A549 (cell line): ENCODE measurements at regions not wholly inside any gene's neighbourhood (a gene's known extent, or its start where the extent isn't known, plus 50 kb on each side); places are given as distances from the start of the nearest gene placed in this dataset.

Experiments
- ATAC-seq, 2 experiments: fragments of 200-7000 bp in 1 of 2; fragments of >200 bp in 1 of 2; cut with Nextera tagmentation in 1 of 2; cut with Tn5 transposase in 1 of 2; 3 replicates each; pipeline versions ENCODE4 v1.8.0 to v1.9.1; 2018 to 2020; ENCODE audit warnings: mild to moderate bottlenecking in 1 of 2, moderate library complexity in 1 of 2
- CTCF ChIA-PET: fragments of 300-600 bp; sonication (Branson Sonifier 250); formaldehyde crosslinking; extraction: SDS; loops from one replicate; lab custom pipeline; 2021; ENCODE audit warnings: antibody characterized with exemption, inconsistent platforms; lab: Yijun Ruan, JAX
- POLR2A ChIA-PET: fragments of 350-600 bp; formaldehyde crosslinking; extraction: SDS; loops from one replicate; lab custom pipeline; 2021; ENCODE audit warnings: antibody characterized with exemption, inconsistent platforms; lab: Yijun Ruan, JAX
- DNase-seq, 2 experiments: peaks; one replicate each; pipeline versions ENCODE4 v3.0.0 to v3.0.0-alpha.2; 2011 to 2016; ENCODE audit warnings: low read depth in 1 of 2, low spot score in 1 of 2
- FAIRE-seq: peaks from 2 replicates; lab custom pipeline; 2011; peaks lifted over from hg19 to GRCh38; lab: Jason Lieb, UNC
- H3K27ac ChIP-seq, 2 experiments: fragments of >200 bp; sonication (Bioruptor Twin); formaldehyde crosslinking; 3 replicates each; pipeline ENCODE4 v1.5.1; 2016 to 2017
- H3K4me1 ChIP-seq: fragments of >200 bp; sonication (Bioruptor Twin); formaldehyde crosslinking; 3 replicates; pipeline ENCODE4 v1.6.1; 2016
- H3K4me2 ChIP-seq: fragments of >200 bp; sonication (Bioruptor Twin); formaldehyde crosslinking; 3 replicates; pipeline ENCODE4 v1.6.1; 2016
- H3K4me3 ChIP-seq: fragments of >200 bp; sonication (Bioruptor Twin); formaldehyde crosslinking; 3 replicates; pipeline ENCODE4 v1.5.1; 2016
- H3K9me3 ChIP-seq: fragments of >200 bp; sonication (Bioruptor Twin); formaldehyde crosslinking; 3 replicates; pipeline ENCODE4 v1.6.1; 2016
- CBX2 ChIP-seq: fragments of 200-600 bp; sonication (generic); IDR thresholded peaks from 2 replicates; pipeline ENCODE4 v1.6.1; 2016; ENCODE audit warnings: low read depth, mild to moderate bottlenecking, borderline replicate concordance
- EHMT2 ChIP-seq: fragments of 200-600 bp; sonication (generic); IDR thresholded peaks from 2 replicates; pipeline ENCODE4 v1.6.1; 2016; ENCODE audit warnings: antibody characterized with exemption, low read depth, mild to moderate bottlenecking, moderate library complexity
- EP300 ChIP-seq, 2 experiments: fragments of >200 bp; sonication (Bioruptor Twin); formaldehyde crosslinking; IDR thresholded peaks; 2 replicates in 1 of 2; 3 replicates in 1 of 2; pipeline ENCODE4 v1.6.1; 2016 to 2017
- FOSB ChIP-seq: fragments of 250-450 bp; sonication (Bioruptor Pico); IDR thresholded peaks from 2 replicates; pipeline ENCODE4 v1.5.0; 2020; ENCODE audit warnings: mild to moderate bottlenecking, moderate library complexity
- HMGXB4 ChIP-seq: fragments of 250-450 bp; sonication (Bioruptor Pico); IDR thresholded peaks from 2 replicates; pipeline ENCODE4 v1.5.0; 2021; ENCODE audit warnings: mild to moderate bottlenecking, moderate library complexity, borderline replicate concordance
- JUNB ChIP-seq: fragments of >200 bp; sonication (Bioruptor Twin); formaldehyde crosslinking; IDR thresholded peaks from 2 replicates; pipeline ENCODE4 v1.6.1; 2016
- KDM5A ChIP-seq: fragments of 200-600 bp; sonication (generic); IDR thresholded peaks from 2 replicates; pipeline ENCODE4 v1.6.1; 2016; ENCODE audit warnings: antibody characterized with exemption, mild to moderate bottlenecking
- MAFK ChIP-seq: fragments of 450-650 bp; IDR thresholded peaks from 2 replicates; pipeline ENCODE4 v1.6.1; 2014; ENCODE audit not compliant: partially characterized antibody
- PHF8 ChIP-seq: fragments of 200-600 bp; sonication (generic); IDR thresholded peaks from 2 replicates; pipeline ENCODE4 v1.6.1; 2016; ENCODE audit warnings: low read depth, mild to moderate bottlenecking, antibody characterized with exemption, moderate library complexity, borderline replicate concordance
- POLR2A ChIP-seq: IDR thresholded peaks from 2 replicates; pipeline ENCODE4 v1.6.1; 2012; ENCODE audit warnings: mild to moderate bottlenecking, low read length
- POLR2AphosphoS2 ChIP-seq: conservative IDR thresholded peaks from 2 replicates; pipeline ENCODE4 v1.6.1; 2012; ENCODE audit warnings: low read length, improper control_type of control experiment, inconsistent platforms
- RCOR1 ChIP-seq: fragments of 150-350 bp; IDR thresholded peaks from 2 replicates; pipeline ENCODE4 v1.6.1; 2014; ENCODE audit warnings: antibody characterized with exemption, low read length, low read depth
- TFCP2L1 ChIP-seq: fragments of 250-450 bp; sonication (Bioruptor Pico); IDR thresholded peaks from 2 replicates; pipeline ENCODE4 v1.5.0; 2021; ENCODE audit warnings: mild to moderate bottlenecking
- WGBS: methylation state at CpG from one replicate; pipeline ENCODE4 v1.1.6; 2017; ENCODE audit errors: missing lambda C conversion rate; 5-methylcytosine and 5-hydroxymethylcytosine counted together
- small RNA-seq, 6 experiments: library from RNA; depleted of rRNA; stranded (forward); fragments of <200 nt; gene quantifications; one replicate each; pipeline ENCODE3, GENCODE V24; 2012

- POLR2A ChIA-PET = no interaction called here
- Histone ChIP-seq H3K4me2 (no peak overlapping the region), H3K9me3 (peaks cover 15% of the 10 kb centered on the region; the same call in 2 of the 3 replicates), H3K4me3 (no peak overlapping the region), H3K27ac (no peak overlapping the region), H3K4me1 (no peaks in the 10 kb centered on the region)
- ATAC-seq = no peak
- TF ChIP-seq PHF8 (no peak), FOSB (CRISPR knock-in tag) (no peak), CBX2 (no peak), HMGXB4 (CRISPR knock-in tag) (no peak), EHMT2 (no peak), RCOR1 (no peak), POLR2AphosphoS2 (no peak), POLR2A (no peak), JUNB (no peak), TFCP2L1 (CRISPR knock-in tag) (no peak), MAFK (no peak), KDM5A (no peak), EP300 (IDR thresholded peaks at IDR 0.05) (no peak)
- TF ChIP-seq, all 56 proteins: peak for 0
- FAIRE-seq (no peak), DNase-seq (no peak)
- CTCF ChIA-PET = no interaction called here
- WGBS = 74% methylated on average over 1 of the region's 1 CpG
Observed at GRCh38 chr11:28383456-28383855, 275.3 kb downstream of the METTL15 start.

Small RNA genes lying in the stretch of these regions (small RNA-seq; reads per million reads assigned to genes)
- gene MIR8068 (0 reads per million in 6 experiments), gene RN7SL240P (0 reads per million in 6 experiments)
